T-helper 1 cell treated with Interleukin-12 subunit alpha and Interleukin-12 subunit beta and Interleukin-4 antibody, amounts not matched to agents 30 μg/mL and 1 μg/mL, for 36 hours (primary cell): ENCODE measurements at regions not wholly inside any gene's neighbourhood (a gene's known extent, or its start where the extent isn't known, plus 50 kb on each side); places are given as distances from the start of the nearest gene placed in this dataset.
"Not testable (repeated sequence)": the region's sequence is repeated elsewhere in the genome, so short reads cannot be mapped to it uniquely, and the experiment has no call there.

Experiments used
- H3K27ac Mint-ChIP-seq: one replicate; pipeline ENCODE4 v1.8.0; 2021; ENCODE audit warnings: mild to moderate bottlenecking, mixed read lengths
- H3K27me3 Mint-ChIP-seq: one replicate; pipeline ENCODE4 v1.8.0; 2021; ENCODE audit warnings: low read depth, mixed read lengths
- H3K36me3 Mint-ChIP-seq: one replicate; pipeline ENCODE4 v1.8.0; 2021; ENCODE audit warnings: low read depth, mixed read lengths
- H3K4me1 Mint-ChIP-seq: one replicate; pipeline ENCODE4 v1.8.0; 2021; ENCODE audit warnings: low read depth, mixed read lengths
- H3K4me3 Mint-ChIP-seq: one replicate; pipeline ENCODE4 v1.8.0; 2021; ENCODE audit warnings: mild to moderate bottlenecking, moderate library complexity, mixed read lengths
- H3K9me3 Mint-ChIP-seq: one replicate; pipeline ENCODE4 v1.8.0; 2021; ENCODE audit warnings: mixed read lengths

- no peaks in the 10 kb centered on the region for H3K36me3 Mint-ChIP-seq
- H3K27me3 Mint-ChIP-seq, result no peaks in the 10 kb centered on the region
- no peak overlapping the region for H3K4me3 Mint-ChIP-seq
- H3K4me1 Mint-ChIP-seq, result no peaks in the 10 kb centered on the region
- H3K27ac Mint-ChIP-seq, result no peak overlapping the region
- no peaks in the 10 kb centered on the region for H3K9me3 Mint-ChIP-seq
These were observed 194.8 kb downstream of the LRIG3 start for GRCh38 chr12:58725400-58726105.

- Mint-ChIP-seq H3K4me1 (no peaks in the 10 kb centered on the region), H3K9me3 (no peaks in the 10 kb centered on the region), H3K27ac (no peak overlapping the region), H3K4me3 (no peak overlapping the region), H3K36me3 (no peaks in the 10 kb centered on the region), H3K27me3 (no peaks in the 10 kb centered on the region)
These were observed 192.8 kb downstream of the LRIG3 start for GRCh38 chr12:58727521-58727920.

- Mint-ChIP-seq H3K36me3 (no peaks in the 10 kb centered on the region), H3K27ac (no peak overlapping the region), H3K4me1 (no peaks in the 10 kb centered on the region), H3K4me3 (no peak overlapping the region), H3K9me3 (no peaks in the 10 kb centered on the region), H3K27me3 (no peaks in the 10 kb centered on the region)
These were observed 191.9 kb downstream of the LRIG3 start for GRCh38 chr12:58728397-58728796.

GRCh38 chr12:58731096-58731495 is 189.2 kb downstream of the LRIG3 start:
- Mint-ChIP-seq H3K4me1 (no peaks in the 10 kb centered on the region), H3K4me3 (no peak overlapping the region), H3K27ac (no peak overlapping the region), H3K36me3 (no peaks in the 10 kb centered on the region), H3K9me3 (no peaks in the 10 kb centered on the region), H3K27me3 (no peaks in the 10 kb centered on the region)

- no peaks in the 10 kb centered on the region for H3K4me1 Mint-ChIP-seq
- no peaks in the 10 kb centered on the region for H3K9me3 Mint-ChIP-seq
- H3K27ac Mint-ChIP-seq, result no peak overlapping the region
- H3K4me3 Mint-ChIP-seq, result no peak overlapping the region
- no peaks in the 10 kb centered on the region for H3K27me3 Mint-ChIP-seq
- H3K36me3 Mint-ChIP-seq, result no peaks in the 10 kb centered on the region
These were observed 187.4 kb downstream of the LRIG3 start for GRCh38 chr12:58732894-58733293.

- no peaks in the 10 kb centered on the region for H3K27me3 Mint-ChIP-seq
- H3K27ac Mint-ChIP-seq, result no peak overlapping the region
- no peaks in the 10 kb centered on the region for H3K4me1 Mint-ChIP-seq
- no peak overlapping the region for H3K4me3 Mint-ChIP-seq
- no peaks in the 10 kb centered on the region for H3K36me3 Mint-ChIP-seq
- no peaks in the 10 kb centered on the region for H3K9me3 Mint-ChIP-seq
These were observed 179.1 kb downstream of the LRIG3 start for GRCh38 chr12:58741226-58741625.

- Mint-ChIP-seq H3K36me3 (no peaks in the 10 kb centered on the region), H3K9me3 (no peaks in the 10 kb centered on the region), H3K27ac (no peak overlapping the region), H3K4me1 (no peaks in the 10 kb centered on the region), H3K27me3 (no peaks in the 10 kb centered on the region), H3K4me3 (no peak overlapping the region)
These were observed 174.8 kb downstream of the LRIG3 start for GRCh38 chr12:58745348-58746125.

- no peak overlapping the region for H3K4me3 Mint-ChIP-seq
- no peak overlapping the region for H3K27ac Mint-ChIP-seq
- no peaks in the 10 kb centered on the region for H3K9me3 Mint-ChIP-seq
- no peaks in the 10 kb centered on the region for H3K4me1 Mint-ChIP-seq
- no peaks in the 10 kb centered on the region for H3K36me3 Mint-ChIP-seq
- H3K27me3 Mint-ChIP-seq, result no peaks in the 10 kb centered on the region
These were observed 172.8 kb downstream of the LRIG3 start for GRCh38 chr12:58747533-58747932.

- Mint-ChIP-seq H3K4me1 (no peaks in the 10 kb centered on the region), H3K36me3 (no peaks in the 10 kb centered on the region), H3K9me3 (no peaks in the 10 kb centered on the region), H3K27ac (no peak overlapping the region), H3K27me3 (no peaks in the 10 kb centered on the region), H3K4me3 (no peak overlapping the region)
These were observed 169.8 kb downstream of the LRIG3 start for GRCh38 chr12:58750484-58750883.

GRCh38 chr12:58757422-58757821 is 162.9 kb downstream of the LRIG3 start:
- H3K4me1 Mint-ChIP-seq, result no peaks in the 10 kb centered on the region
- no peak overlapping the region for H3K4me3 Mint-ChIP-seq
- H3K27me3 Mint-ChIP-seq, result no peaks in the 10 kb centered on the region
- no peaks in the 10 kb centered on the region for H3K36me3 Mint-ChIP-seq
- no peaks in the 10 kb centered on the region for H3K9me3 Mint-ChIP-seq
- no peak overlapping the region for H3K27ac Mint-ChIP-seq

- H3K27ac Mint-ChIP-seq, H3K4me1 Mint-ChIP-seq, H3K4me3 Mint-ChIP-seq, H3K9me3 Mint-ChIP-seq, H3K27me3 Mint-ChIP-seq, H3K36me3 Mint-ChIP-seq: not testable (repeated sequence)
These were observed 160.6 kb downstream of the LRIG3 start for GRCh38 chr12:58759745-58760144.

- Mint-ChIP-seq H3K36me3 (no peaks in the 10 kb centered on the region), H3K4me3 (no peak overlapping the region), H3K9me3 (no peaks in the 10 kb centered on the region), H3K27ac (no peak overlapping the region), H3K4me1 (no peaks in the 10 kb centered on the region), H3K27me3 (no peaks in the 10 kb centered on the region)
These were observed 159.0 kb downstream of the LRIG3 start for GRCh38 chr12:58761308-58761707.

GRCh38 chr12:58764100-58764953 is 156.0 kb downstream of the LRIG3 start:
- H3K27ac Mint-ChIP-seq, result no peak overlapping the region
- no peaks in the 10 kb centered on the region for H3K27me3 Mint-ChIP-seq
- H3K9me3 Mint-ChIP-seq, result peaks cover 6% of the 10 kb centered on the region
- no peak overlapping the region for H3K4me3 Mint-ChIP-seq
- H3K4me1 Mint-ChIP-seq, result no peaks in the 10 kb centered on the region
- H3K36me3 Mint-ChIP-seq, result no peaks in the 10 kb centered on the region

- H3K4me3 Mint-ChIP-seq, result no peak overlapping the region
- H3K9me3 Mint-ChIP-seq, result peaks cover 6% of the 10 kb centered on the region
- no peaks in the 10 kb centered on the region for H3K27me3 Mint-ChIP-seq
- no peaks in the 10 kb centered on the region for H3K4me1 Mint-ChIP-seq
- no peaks in the 10 kb centered on the region for H3K36me3 Mint-ChIP-seq
- H3K27ac Mint-ChIP-seq, result no peak overlapping the region
These were observed 155.2 kb downstream of the LRIG3 start for GRCh38 chr12:58765076-58765475.
